NOMO-1 treated with DMSO at 0.1 percent for 48 hours (cell line): ENCODE measurements at regions not wholly inside any gene's neighbourhood (a gene's known extent, or its start where the extent isn't known, plus 50 kb on each side); places are given as distances from the start of the nearest gene placed in this dataset.
"Not testable (repeated sequence)": the region's sequence is repeated elsewhere in the genome, so short reads cannot be mapped to it uniquely, and the experiment has no call there.

Source experiments
- DNase-seq: peaks from one replicate; lab custom pipeline; 2025; ENCODE audit not compliant: unreplicated experiment; lab: John Stamatoyannopoulos, UW

GRCh38 chr9:105972466-105973204, 278.3 kb downstream of the TMEM38B start:
- no peak for DNase-seq

- no peak for DNase-seq
These were observed 279.6 kb downstream of the TMEM38B start for GRCh38 chr9:105973951-105974351.

GRCh38 chr9:105975886-105976645, 281.7 kb downstream of the TMEM38B start:
- no peak for DNase-seq

- no peak for DNase-seq
These were observed 284.0 kb downstream of the TMEM38B start for GRCh38 chr9:105978336-105978735.

GRCh38 chr9:105978826-105979225, 284.5 kb downstream of the TMEM38B start:
- DNase-seq = no peak

GRCh38 chr9:105979290-105979689, 284.9 kb downstream of the TMEM38B start:
- DNase-seq = no peak

- DNase-seq = no peak
These were observed 290.4 kb downstream of the TMEM38B start for GRCh38 chr9:105984714-105985113.

- DNase-seq = no peak
These were observed 298.9 kb downstream of the TMEM38B start for GRCh38 chr9:105993116-105993854.

GRCh38 chr9:105993921-105994715, 299.8 kb downstream of the TMEM38B start:
- DNase-seq = no peak

- DNase-seq = no peak
These were observed 300.6 kb downstream of the TMEM38B start for GRCh38 chr9:105994970-105995369.

GRCh38 chr9:106017198-106017740, 322.9 kb downstream of the TMEM38B start:
- DNase-seq = no peak

- no peak for DNase-seq
These were observed 324.8 kb downstream of the TMEM38B start for GRCh38 chr9:106019039-106019680.

GRCh38 chr9:106019702-106020101, 325.4 kb downstream of the TMEM38B start:
- no peak for DNase-seq

GRCh38 chr9:106020186-106020585, 325.8 kb downstream of the TMEM38B start:
- no peak for DNase-seq

- DNase-seq = no peak
These were observed 329.1 kb downstream of the TMEM38B start for GRCh38 chr9:106023455-106023854.

GRCh38 chr9:106025453-106025852, 331.1 kb downstream of the TMEM38B start:
- DNase-seq = no peak

GRCh38 chr9:106030146-106030545, 335.8 kb downstream of the TMEM38B start:
- not testable (repeated sequence) for DNase-seq

GRCh38 chr9:106032978-106033377, 338.6 kb downstream of the TMEM38B start:
- DNase-seq = no peak

- DNase-seq = no peak
These were observed 341.5 kb downstream of the TMEM38B start for GRCh38 chr9:106035806-106036205.
